IMR-90 (cell line): ENCODE measurements at regions not wholly inside any gene's neighbourhood (a gene's known extent, or its start where the extent isn't known, plus 50 kb on each side); places are given as distances from the start of the nearest gene placed in this dataset.

Experiments
- CEBPB ChIP-seq: IDR thresholded peaks from 2 replicates; pipeline ENCODE4 v1.6.1; 2012; ENCODE audit warnings: low read depth, low read length, improper control_type of control experiment
- ELK1 ChIP-seq: fragments of 150-350 bp; IDR thresholded peaks from 2 replicates; pipeline ENCODE4 v1.6.1; 2016; ENCODE audit warnings: low read depth, mild to moderate bottlenecking, low read length, moderate library complexity, borderline replicate concordance
- MAZ ChIP-seq: IDR thresholded peaks from 2 replicates; pipeline ENCODE4 v1.6.1; 2012; ENCODE audit warnings: low read depth, mild to moderate bottlenecking, low read length, improper control_type of control experiment, moderate library complexity, borderline replicate concordance
- MXI1 ChIP-seq: IDR thresholded peaks from 2 replicates; pipeline ENCODE4 v1.6.1; 2012; ENCODE audit warnings: low read depth, mild to moderate bottlenecking, low read length, moderate library complexity, borderline replicate concordance
- POLR2A ChIP-seq: IDR thresholded peaks from 2 replicates; pipeline ENCODE4 v1.6.1; 2012; ENCODE audit warnings: mild to moderate bottlenecking, low read depth, low read length
- RAD21 ChIP-seq: IDR thresholded peaks from 2 replicates; pipeline ENCODE4 v1.6.1; 2012; ENCODE audit warnings: low read length, improper control_type of control experiment
- RFX5 ChIP-seq: IDR thresholded peaks from 2 replicates; pipeline ENCODE4 v1.8.0; 2012; ENCODE audit warnings: low read depth, mild to moderate bottlenecking, low read length, moderate library complexity
- SMC3 ChIP-seq: fragments of 150-350 bp; IDR thresholded peaks from 2 replicates; pipeline ENCODE4 v1.6.1; 2016; ENCODE audit warnings: low read depth, mild to moderate bottlenecking, antibody characterized with exemption, low read length, moderate library complexity
- TF ChIP-seq, protein P1 (sequence below): conservative IDR thresholded peaks from 2 replicates; pipeline ENCODE4 v1.5.1; 2012; ENCODE audit warnings: mild to moderate bottlenecking, low read depth, low read length, improper control_type of control experiment

- TF ChIP-seq ELK1 (no peak), RAD21 (no peak), POLR2A (no peak), SMC3 (no peak), MAZ (no peak), CEBPB (no peak), RFX5 (no peak), MXI1 (no peak)
- TF ChIP-seq, protein P1, sequence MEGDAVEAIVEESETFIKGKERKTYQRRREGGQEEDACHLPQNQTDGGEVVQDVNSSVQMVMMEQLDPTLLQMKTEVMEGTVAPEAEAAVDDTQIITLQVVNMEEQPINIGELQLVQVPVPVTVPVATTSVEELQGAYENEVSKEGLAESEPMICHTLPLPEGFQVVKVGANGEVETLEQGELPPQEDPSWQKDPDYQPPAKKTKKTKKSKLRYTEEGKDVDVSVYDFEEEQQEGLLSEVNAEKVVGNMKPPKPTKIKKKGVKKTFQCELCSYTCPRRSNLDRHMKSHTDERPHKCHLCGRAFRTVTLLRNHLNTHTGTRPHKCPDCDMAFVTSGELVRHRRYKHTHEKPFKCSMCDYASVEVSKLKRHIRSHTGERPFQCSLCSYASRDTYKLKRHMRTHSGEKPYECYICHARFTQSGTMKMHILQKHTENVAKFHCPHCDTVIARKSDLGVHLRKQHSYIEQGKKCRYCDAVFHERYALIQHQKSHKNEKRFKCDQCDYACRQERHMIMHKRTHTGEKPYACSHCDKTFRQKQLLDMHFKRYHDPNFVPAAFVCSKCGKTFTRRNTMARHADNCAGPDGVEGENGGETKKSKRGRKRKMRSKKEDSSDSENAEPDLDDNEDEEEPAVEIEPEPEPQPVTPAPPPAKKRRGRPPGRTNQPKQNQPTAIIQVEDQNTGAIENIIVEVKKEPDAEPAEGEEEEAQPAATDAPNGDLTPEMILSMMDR, result no peak
Measured at GRCh38 chr12:98042668-98043067, 472.7 kb upstream of the TMPO start.
